ENCODE measurements at regions not wholly inside any gene's neighbourhood (a gene's known extent, or its start where the extent isn't known, plus 50 kb on each side); places are given as distances from the start of the nearest gene placed in this dataset.
A peak's percentile ranks its signal among the peaks of the same experiment; 100 is the strongest.

DNA sequence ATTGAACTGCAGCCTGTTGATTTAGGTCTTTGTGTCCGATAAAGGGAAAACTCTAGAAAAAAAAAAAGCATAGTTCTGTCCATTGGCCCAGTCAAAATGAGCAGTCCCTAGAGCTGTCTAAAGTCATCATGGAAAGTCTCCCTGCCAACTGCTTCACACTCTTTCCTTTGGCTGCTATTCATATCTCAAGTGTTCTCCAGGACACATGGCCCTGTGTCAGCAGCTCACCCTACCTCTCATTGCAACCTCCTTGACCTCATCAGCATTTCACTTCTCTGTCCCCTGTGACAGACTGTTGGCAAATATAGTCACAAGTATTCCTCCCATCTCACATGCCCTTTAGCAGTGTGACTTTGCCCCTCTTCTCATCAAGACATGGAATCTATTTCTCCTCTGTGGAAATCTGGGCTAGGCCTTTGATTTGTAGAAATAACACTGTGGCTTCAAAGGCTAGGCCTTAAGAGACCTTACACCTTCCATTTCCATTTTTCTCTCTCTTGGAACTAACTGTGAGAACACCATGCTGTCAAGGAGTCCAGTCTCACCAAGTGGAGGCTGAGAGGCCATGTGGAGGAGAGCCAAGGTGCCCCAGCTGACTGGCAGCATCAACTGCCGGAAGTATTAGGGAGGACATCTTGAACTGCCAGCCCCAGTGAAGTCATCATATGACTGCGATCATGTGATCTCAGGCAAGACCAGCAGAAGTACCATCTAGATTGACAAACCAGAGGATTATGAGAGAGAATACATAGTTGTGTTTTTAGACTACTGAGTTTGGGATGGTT, 149.4 kb upstream of the TARS1 start:
- no peak for DNase-seq (ENCODE audit: low spot score)

DNA sequence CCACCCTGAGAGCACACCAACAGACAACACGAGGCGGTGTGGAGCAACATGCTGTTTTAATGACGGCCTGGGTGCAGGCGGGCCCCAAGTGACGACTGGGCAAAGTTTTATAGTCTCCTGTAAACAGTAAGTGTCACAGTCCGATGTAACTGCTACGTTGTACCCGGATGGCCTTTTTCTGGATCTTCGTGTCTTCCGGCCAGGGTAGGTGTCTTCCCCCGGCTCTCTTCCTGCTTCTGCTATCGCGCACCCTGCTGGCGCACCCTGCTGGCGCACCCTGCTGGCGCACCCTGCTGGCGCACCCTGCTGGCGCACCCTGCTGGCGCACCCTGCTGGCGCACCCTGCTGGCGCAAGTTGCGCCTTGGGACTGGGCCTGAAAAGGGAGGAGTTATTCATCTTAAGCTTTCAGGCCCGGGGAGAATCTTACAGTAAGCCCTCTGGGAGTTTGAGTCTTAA, 143.0 kb upstream of the TARS1 start:
- DNase-seq (ENCODE audit: low spot score) = no peak

DNA sequence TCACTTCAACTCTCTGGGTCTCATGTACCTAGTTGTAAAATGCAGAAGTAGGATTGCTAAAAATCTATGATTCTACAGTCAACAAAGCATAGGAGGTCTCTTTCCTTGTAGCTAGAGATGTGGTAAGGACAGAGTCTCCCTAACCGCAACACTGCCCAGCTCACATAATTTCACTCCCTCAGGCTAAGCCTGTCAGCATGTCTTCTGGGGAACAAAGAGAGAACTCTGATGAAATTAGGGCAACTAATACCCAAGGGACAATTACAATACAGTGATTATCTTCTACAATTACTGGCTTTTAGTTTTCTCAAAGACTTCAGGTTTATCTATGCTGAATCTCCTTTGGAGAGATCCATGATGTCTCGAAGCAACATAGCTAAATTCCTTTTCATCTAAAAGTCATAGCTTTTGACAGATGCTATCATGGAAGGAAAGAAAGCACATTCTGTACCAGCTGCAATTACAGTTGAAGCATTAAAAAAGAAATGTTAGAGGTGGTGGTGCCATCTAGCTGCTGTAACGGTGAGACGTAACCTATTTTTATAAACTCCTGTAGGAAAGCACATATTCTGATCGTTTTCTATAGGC, 141.1 kb upstream of the TARS1 start:
- DNase-seq (ENCODE audit: low spot score) = peak; percentile 53

DNA sequence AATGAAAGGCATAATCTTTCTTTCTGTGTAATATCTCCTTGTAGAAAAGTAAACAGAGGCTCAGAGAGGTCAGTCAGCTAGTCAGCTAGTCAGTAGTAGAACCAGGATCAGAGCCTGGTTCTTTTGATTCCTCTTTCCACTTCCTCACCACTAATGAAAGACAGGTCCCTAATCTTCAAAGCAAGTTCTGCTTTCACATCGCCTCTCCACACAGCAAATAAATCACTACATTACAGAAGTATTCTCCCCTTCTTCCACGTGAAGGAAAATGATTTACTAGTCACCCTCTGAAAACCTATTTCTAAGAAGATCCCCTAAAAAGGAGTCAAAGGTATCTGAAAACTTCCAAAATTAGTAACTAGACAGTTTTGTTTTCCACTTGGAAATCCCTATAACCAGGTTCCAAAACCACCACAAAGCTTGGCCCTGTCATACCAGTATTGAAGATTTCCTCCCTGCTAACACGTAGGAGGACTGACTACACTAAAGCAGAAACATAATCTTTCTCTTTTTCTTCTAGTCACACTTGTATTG, 140.5 kb upstream of the TARS1 start:
- DNase-seq (ENCODE audit: low spot score) = no peak

DNA sequence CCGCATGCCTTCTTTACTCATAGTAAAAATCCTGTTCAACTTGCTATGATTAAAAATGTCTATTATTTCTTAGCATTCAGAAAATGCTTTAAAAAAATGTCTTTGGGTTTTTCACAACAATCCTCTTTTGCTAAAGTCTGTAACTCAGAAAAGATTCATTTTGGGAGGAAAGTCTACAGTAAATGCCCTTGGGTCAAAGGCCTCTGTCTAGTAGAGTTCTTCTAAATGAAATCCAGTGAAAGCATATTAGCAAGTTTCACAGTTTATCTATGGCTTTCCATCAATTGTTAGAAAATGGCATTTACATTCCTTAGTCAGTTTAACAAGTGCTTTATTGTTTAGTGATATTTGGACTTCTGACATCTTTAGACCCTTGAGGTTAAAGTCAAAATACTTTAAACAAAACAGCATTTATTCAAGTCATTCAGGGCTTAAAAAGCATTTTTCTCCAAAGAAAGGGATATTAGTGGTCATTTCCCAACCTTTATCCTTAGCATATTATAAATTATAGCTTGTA, 137.1 kb upstream of the TARS1 start:
- DNase-seq (ENCODE audit: low spot score) = peak; percentile 24

DNA sequence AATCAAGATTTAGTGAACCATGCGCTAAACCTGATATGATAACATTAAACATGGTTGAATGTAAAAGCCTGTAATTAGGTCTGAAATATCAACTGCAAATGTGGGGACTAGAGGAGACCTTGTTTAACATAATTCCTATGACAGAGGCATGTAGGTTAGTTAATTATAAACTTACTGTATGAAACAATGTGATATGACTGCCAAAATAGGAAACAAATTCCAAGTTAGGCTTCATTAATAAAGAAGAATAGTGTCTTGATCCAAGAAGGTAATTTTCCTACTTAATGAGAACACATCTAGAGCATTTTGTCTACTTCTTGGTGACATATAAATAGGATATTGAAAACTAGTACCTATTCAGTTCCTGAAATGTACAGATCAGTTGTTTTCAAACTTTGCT, 136.2 kb upstream of the TARS1 start:
- no peak for DNase-seq (ENCODE audit: low spot score)

DNA sequence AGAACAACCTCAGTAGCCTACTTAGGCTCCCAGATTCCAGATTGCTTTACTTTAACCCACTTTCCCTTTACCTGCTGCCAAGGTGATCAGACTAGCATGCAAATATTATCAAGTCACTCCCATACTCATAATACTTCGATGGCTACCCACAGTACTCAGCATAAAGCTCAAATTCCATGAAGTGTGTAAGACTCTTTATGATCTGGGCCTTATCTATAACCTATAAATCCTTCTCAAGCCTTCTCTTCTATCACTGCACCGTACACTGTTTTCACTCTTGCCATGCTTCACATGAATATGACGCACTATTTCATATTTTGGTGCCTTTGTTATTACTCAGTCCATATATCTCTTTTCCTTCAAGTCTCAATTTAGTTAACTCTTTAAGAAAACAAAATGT, 135.2 kb upstream of the TARS1 start:
- no peak for DNase-seq (ENCODE audit: low spot score)

DNA sequence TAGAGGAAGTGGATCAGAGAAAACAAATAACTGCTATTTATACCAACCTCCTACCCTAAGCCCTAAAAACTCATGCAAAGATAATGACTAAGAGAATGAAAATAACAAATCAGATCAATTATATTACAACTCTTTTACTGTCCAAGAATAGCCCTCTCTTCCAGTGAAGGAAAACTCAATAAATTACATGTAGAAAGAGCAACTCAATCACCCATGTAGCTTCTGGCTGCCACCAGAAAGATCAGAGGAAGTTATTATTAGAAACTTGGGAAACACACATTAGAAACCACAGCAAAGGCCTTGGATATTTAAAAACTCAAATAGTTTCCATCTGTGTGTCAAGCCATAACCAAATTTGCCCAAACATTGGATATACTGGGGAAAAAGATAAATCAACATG, 134.0 kb upstream of the TARS1 start:
- no peak for DNase-seq (ENCODE audit: low spot score)

DNA sequence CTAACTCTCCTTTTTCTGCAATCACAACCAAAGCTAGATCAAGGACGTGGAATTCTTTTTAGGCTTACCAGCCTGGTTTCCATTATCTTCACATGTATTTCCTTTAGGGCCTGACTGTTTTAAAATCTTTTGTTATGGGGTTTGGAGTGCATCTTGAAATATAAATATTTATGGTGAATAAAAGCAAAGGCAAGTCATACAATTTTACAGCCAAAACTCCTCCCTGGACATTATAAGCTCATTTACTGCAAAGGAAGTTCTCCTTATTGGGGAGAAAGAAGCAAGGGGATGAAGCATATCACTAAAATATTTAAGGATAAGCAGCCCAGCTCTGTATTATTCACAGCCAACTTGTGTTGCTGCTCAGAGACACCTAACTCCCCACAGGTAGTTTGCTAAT, 132.2 kb upstream of the TARS1 start:
- no peak for DNase-seq (ENCODE audit: low spot score)

DNA sequence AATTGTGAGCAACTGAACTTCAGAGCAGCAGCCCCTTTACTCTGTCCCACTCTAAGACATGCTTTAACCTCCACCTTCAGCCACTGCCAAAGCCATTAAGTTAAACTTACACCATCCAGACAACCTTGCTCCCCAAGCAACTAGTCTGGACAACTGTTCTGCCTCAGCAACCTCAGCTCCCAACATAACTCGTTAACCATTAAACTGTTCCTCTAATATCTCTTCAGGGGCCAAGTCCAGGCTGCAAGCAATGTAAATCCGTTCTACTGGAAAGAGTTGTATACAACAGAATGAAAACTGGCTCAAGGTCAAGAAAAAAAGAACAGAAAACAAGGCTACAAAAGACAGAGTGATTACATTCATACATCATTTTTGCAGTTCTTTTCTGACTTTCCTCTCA, 131.7 kb upstream of the TARS1 start:
- DNase-seq (ENCODE audit: low spot score) = no peak

DNA sequence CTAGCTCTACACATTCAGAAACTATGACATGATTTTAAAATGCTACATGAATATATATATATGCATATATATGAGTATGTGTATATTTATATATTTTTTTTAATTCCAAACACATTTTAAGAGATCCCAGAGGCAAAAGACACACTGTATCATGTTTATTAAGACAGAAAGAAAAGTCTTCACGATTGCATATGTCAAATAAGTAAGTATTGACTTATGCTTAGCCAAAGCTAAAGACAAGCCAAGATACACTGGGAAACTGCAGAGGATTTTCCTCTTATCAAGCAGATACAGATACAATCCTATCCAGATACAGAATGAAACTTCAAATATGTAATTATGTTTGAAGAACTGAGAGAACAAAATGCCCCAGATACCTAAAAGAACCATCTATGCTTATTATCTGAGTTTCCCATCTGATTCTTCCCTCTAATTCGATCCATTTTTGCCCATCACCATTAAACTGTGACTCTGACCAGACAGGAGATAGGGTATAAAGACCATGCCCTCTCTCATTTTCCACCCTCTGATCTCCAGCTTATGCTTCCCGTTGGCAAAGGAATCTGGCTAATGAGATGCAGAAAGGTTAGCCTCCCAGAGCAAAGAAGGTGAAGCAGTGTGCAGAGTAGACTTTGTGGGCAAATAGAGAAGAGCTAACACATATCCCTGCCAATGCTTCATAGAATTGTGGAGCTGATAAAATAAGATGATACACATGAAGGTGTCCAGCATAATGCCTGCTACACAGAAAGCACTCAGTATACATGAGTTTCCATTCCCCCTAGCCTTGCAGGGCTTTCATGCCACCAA, 131.0 kb upstream of the TARS1 start:
- no peak for DNase-seq (ENCODE audit: low spot score)

DNA sequence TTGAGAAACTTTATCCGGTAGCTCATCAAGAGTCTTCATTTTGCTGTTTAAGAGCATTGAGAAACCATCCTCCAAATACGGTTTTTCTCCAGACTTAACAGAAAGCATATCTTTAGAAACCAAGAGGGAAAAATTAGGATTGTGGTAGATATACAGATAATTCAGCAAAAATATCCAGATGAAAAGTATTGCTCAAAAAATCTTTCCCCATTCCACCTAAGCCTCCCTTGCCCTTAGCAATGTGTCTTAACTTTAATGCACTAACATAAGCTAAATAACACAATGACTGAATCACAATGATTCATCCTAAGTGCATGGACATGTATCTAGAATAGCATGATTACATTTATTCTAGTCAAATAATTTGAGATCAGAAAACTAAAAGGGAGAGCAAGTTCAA, 130.3 kb upstream of the TARS1 start:
- DNase-seq (ENCODE audit: low spot score) = no peak

DNA sequence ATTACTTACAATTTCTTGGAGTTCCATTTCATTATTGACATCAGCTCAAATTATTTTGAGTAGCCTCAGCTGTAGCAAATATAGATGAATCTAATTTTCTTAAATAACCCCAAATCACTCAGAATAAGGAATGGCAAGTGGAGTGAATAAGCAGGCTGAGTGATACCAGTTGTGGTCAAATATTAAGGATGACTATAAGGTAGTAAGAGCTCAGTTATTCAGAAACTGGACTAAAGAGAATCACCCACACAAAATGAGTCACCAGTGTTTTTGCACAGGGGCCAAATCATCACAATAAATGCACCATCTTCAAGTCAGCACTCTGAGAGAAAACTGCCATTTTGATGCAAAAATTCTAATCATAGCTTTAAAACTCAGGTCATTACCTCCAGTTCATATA, 128.9 kb upstream of the TARS1 start:
- no peak for DNase-seq (ENCODE audit: low spot score)

DNA sequence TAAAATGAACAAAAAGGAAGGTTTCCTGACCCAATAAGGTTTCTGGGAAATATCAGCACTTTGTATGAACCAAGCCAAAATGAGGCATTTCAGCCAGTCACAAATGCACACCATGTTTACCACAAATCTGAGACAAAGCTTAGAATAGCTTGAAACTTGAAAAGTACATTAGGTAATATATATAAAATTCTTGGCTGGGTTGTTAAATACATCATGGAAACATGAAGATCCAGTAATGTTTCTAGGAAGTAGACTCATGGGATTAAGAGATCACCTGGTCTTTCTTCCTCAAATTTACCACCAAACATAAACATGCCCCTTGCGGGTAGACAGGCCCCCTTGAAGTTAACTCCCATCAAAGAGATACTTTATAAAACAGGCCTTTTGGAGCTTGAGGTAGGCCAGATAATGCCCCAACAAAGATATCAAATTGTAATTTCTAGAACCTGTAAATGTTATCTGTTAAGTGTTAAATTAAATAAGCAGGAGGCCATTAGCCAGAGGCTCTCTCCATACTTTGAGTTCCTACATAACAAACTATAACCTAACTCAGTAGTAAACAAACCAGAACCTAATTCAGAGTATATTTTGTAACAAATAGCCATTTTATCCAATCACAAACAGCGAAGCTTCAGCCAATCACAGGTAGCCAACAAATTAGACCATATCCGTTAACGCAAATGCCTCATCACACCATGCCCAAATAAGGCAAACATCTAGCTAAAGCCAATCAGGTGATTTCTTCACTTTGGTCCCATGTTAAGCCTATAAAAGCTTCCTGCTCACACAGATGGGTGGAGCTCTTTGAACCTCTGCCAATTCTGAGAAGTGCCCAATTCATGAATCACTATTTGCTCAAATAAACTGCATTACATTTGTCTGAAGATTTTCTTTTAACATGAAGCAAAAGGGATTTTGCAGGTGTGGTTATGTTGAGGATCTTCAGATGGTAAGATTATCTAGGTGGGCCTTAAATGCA, 127.9 kb upstream of the TARS1 start:
- DNase-seq (ENCODE audit: low spot score) = no peak

DNA sequence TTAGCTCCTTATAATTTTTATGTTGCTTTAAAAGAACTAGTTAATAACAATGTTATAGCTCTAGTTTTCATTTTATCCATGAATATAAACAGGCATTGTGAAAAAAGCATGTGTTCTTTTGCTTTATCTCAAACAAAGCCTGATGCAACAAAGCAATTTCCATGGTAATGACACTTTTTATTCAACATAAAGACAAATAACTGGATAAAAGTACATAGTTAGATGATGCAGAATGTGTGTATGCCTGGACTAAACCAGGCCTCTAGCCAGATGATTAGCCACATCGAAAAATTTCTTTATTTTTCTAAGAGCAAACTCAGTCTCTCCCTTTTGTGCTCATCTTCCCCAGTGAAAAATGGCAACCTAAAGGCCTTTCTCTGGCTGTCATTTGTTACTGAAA, 125.6 kb upstream of the TARS1 start:
- no peak for DNase-seq (ENCODE audit: low spot score)

DNA sequence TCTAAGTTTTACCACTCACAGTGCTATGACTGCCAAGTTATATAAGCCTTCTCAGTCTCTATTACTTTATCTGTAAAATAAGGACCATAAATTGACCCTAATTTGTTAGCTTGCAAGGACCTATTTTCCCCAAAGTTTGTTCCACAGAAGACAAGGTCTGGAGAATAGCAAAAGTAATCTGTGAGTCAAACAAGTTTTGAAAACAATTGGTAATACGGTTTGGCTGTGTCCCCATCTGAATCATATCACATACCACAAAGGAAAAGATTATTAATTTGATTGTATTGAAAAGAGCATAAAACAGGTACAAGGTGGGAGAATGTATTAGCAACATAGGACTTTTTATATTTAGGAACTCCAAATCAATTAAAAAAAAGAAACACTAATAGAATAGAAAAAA, 124.0 kb upstream of the TARS1 start:
- DNase-seq (ENCODE audit: low spot score) = no peak

DNA sequence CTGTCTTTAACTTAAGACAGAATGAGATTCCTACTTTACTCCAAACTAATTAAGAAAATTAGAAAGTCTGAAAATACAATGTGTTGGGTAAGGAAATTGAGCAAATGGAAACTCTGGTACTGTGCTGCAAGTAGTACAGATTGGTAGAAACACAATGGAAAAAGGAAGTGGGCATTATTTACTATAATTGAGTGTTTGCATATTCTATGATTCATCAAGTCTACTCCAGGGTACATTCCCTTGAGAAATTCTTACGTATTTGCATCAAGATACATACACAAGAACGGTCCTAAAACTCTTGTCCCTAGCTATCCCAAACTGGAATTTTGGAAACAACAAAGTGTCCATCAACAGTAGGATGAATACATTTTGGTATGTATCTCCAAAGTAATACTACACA, 123.5 kb upstream of the TARS1 start:
- DNase-seq (ENCODE audit: low spot score) = no peak

DNA sequence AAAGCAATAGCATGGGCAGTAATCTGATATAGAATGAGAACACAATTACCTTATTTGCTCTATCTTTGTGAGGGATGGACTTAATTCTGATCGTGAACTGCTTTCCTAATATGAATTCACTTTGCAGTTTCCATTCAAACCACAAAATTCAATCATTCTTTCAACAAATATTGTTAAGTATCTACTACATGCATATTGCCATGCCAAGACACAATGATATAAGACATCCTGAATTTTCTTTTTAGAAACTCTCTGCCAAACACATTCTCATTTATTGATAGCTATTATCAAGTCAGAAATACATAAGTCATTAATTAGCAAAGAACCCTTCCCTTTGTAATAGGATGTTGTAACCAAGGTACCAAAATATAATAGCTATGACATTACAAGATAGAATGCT, 121.6 kb upstream of the TARS1 start:
- no peak for DNase-seq (ENCODE audit: low spot score)

DNA sequence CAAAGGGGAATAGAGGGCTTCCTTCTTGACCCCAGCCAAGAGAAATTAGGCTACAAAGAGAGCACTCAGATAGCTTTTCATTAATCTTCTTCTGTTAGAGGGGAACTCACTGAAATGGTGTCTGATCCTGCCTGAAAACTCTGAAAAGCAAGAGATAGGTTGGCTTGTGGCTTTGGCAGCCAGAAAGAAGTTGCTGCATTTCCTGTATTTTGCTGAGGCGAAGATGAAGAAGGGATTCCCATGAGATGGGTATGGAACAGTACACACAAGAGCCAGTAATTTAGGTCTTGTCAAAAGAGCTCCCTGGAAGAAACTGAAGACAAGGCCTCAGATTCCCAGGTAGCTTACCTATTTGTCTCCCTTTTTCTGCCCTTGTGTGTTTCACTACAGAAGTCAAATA, 120.9 kb upstream of the TARS1 start:
- no peak for DNase-seq (ENCODE audit: low spot score)

DNA sequence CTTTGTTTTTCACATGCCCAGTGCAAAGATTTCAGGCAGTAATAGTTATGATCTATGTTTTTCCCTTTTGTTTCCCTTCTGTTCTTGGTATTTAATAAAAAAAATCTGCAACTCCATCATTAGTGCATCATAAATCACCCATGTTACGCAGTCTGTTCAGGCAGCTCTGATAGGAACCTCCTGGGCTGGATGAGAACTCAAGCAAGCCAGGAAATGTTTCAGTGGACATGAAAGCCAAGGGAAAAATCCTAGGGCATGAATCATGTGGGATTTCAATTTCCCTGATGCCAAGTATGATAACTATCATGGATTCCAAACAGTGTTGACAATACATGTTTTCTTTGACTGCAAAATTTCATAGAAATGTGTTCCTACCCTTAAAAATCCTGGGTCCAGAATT, 119.7 kb upstream of the TARS1 start:
- no peak for DNase-seq (ENCODE audit: low spot score)

DNA sequence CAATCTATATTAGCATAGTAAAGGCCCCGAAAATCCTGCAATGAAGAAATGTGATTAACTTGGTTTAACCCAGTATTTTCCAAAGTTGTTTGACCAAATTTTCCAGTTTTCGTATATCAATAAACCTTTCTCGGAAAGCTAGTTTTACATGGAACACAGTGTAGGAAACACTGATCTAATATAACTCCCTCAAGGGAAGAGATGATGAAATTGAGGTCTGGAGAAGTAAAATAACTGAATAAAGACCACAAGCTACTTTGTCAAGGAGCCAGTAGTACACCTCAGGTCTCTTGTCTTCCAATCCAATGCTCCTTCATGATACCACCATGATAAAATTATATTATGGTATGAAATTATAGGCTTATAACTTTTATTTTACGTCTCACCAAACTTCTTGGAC, 118.1 kb upstream of the TARS1 start:
- DNase-seq (ENCODE audit: low spot score) = no peak

All from COLO829 (cell line).